WTC11 (cell line): ENCODE measurements at regions not wholly inside any gene's neighbourhood (a gene's known extent, or its start where the extent isn't known, plus 50 kb on each side); places are given as distances from the start of the nearest gene placed in this dataset.

ENCODE experiments used
- AR ChIP-seq: fragments of 250-450 bp; sonication (Bioruptor Pico); IDR thresholded peaks from 2 replicates; pipeline ENCODE4 v1.9.0; 2021; ENCODE audit warnings: mild to moderate bottlenecking
- ARID4B ChIP-seq: sonication (generic); formaldehyde crosslinking; IDR thresholded peaks from 2 replicates; pipeline ENCODE4 v1.8.0; 2023; ENCODE audit warnings: missing genetic modification reagents, mild to moderate bottlenecking, borderline replicate concordance
- CREM ChIP-seq: sonication (generic); formaldehyde crosslinking; IDR thresholded peaks from 2 replicates; pipeline ENCODE4 v1.8.1; 2022; ENCODE audit warnings: mild to moderate bottlenecking, missing genetic modification reagents, moderate library complexity
- CTCF ChIP-seq: fragments of 200-600 bp; IDR thresholded peaks from 2 replicates; pipeline ENCODE4 v1.8.0; 2022; ENCODE audit warnings: antibody characterized with exemption
- ETV6 ChIP-seq: sonication (generic); formaldehyde crosslinking; IDR thresholded peaks from 2 replicates; pipeline ENCODE4 v1.8.1; 2022; ENCODE audit warnings: mild to moderate bottlenecking, missing genetic modification reagents
- IRF1 ChIP-seq: sonication (generic); formaldehyde crosslinking; IDR thresholded peaks from 2 replicates; pipeline ENCODE4 v1.8.0; 2023; ENCODE audit warnings: missing genetic modification reagents
- MXD4 ChIP-seq: fragments of 250-450 bp; sonication (Bioruptor Pico); IDR thresholded peaks from 2 replicates; pipeline ENCODE4 v1.8.0; 2021; ENCODE audit warnings: mild to moderate bottlenecking, moderate library complexity, borderline replicate concordance
- NR1H2 ChIP-seq: sonication (generic); formaldehyde crosslinking; IDR thresholded peaks from 2 replicates; pipeline ENCODE4 v1.9.0; 2021; ENCODE audit warnings: mild to moderate bottlenecking, moderate library complexity, missing genetic modification reagents
- STAT6 ChIP-seq: sonication (generic); formaldehyde crosslinking; conservative IDR thresholded peaks from 2 replicates; pipeline ENCODE4 v1.8.1; 2023; ENCODE audit warnings: mild to moderate bottlenecking, low read depth, missing genetic modification reagents, moderate library complexity
- USF1 ChIP-seq: sonication (generic); formaldehyde crosslinking; IDR thresholded peaks from 2 replicates; pipeline ENCODE4 v1.8.0; 2022; ENCODE audit warnings: mild to moderate bottlenecking, missing genetic modification reagents
- USF2 ChIP-seq: sonication (generic); formaldehyde crosslinking; IDR thresholded peaks from 2 replicates; pipeline ENCODE4 v1.8.1; 2023; ENCODE audit warnings: mild to moderate bottlenecking, missing genetic modification reagents, moderate library complexity
- ZNF263 ChIP-seq: sonication (generic); formaldehyde crosslinking; IDR thresholded peaks from 2 replicates; pipeline ENCODE4 v1.8.1; 2022; ENCODE audit warnings: low read depth, mild to moderate bottlenecking, moderate library complexity, missing genetic modification reagents

- TF ChIP-seq CTCF, result no peak
- TF ChIP-seq AR (CRISPR knock-in tag), result no peak
- no peak for TF ChIP-seq MXD4 (CRISPR knock-in tag)
- no peak for TF ChIP-seq IRF1 (CRISPR knock-in tag)
- no peak for TF ChIP-seq ZNF263 (CRISPR knock-in tag)
- TF ChIP-seq ARID4B (CRISPR knock-in tag), result no peak
- no peak for TF ChIP-seq NR1H2 (CRISPR knock-in tag)
- no peak for TF ChIP-seq USF1 (CRISPR knock-in tag)
- no peak for TF ChIP-seq CREM (CRISPR knock-in tag)
- TF ChIP-seq USF2, result no peak
- TF ChIP-seq STAT6, result no peak
- no peak for TF ChIP-seq ETV6
Observed at GRCh38 chr20:53735536-53736050, 142.0 kb upstream of the ZNF217 start.
